Liver (tissue), 3 donors: ENCODE measurements at regions not wholly inside any gene's neighbourhood (a gene's known extent, or its start where the extent isn't known, plus 50 kb on each side); places are given as distances from the start of the nearest gene placed in this dataset.

Experiments
- EGR1 ChIP-seq, 2 donors: IDR thresholded peaks; 2 replicates each; pipeline ENCODE4 v1.6.1; 2016 to 2018; ENCODE audit warnings: antibody characterized with exemption in 2 of 2, low read depth in 2 of 2
- FOXA1 ChIP-seq: IDR thresholded peaks from 2 replicates; pipeline ENCODE4 v1.6.1; 2016; ENCODE audit warnings: antibody characterized with exemption
- GABPA ChIP-seq, 2 donors: IDR thresholded peaks in 1 of 2; conservative IDR thresholded peaks in 1 of 2; 2 replicates each; pipeline ENCODE4 v1.6.1; 2016; ENCODE audit warnings: antibody characterized with exemption in 2 of 2, mild to moderate bottlenecking in 1 of 2, moderate library complexity in 1 of 2
- HNF4G ChIP-seq: IDR thresholded peaks from 2 replicates; pipeline ENCODE4 v1.6.1; 2016; ENCODE audit warnings: antibody characterized with exemption
- JUND ChIP-seq, 2 donors: IDR thresholded peaks; 2 replicates each; pipeline ENCODE4 v1.6.1; 2016; ENCODE audit warnings: antibody characterized with exemption in 2 of 2
- MAX ChIP-seq: IDR thresholded peaks from 2 replicates; pipeline ENCODE4 v1.6.1; 2016; ENCODE audit warnings: antibody characterized with exemption
- NR2F2 ChIP-seq: IDR thresholded peaks from 2 replicates; pipeline ENCODE4 v1.6.1; 2016; ENCODE audit warnings: antibody characterized with exemption
- RAD21 ChIP-seq, 2 donors: IDR thresholded peaks; 2 replicates each; pipeline ENCODE4 v1.6.1; 2016; ENCODE audit warnings: antibody characterized with exemption in 2 of 2, mild to moderate bottlenecking in 2 of 2
- RXRA ChIP-seq, 2 donors: IDR thresholded peaks; 2 replicates each; pipeline ENCODE4 v1.6.1; 2017 to 2018; ENCODE audit warnings: antibody characterized with exemption in 2 of 2, mild to moderate bottlenecking in 1 of 2
- SP1 ChIP-seq: IDR thresholded peaks from 2 replicates; pipeline ENCODE4 v1.6.1; 2018; ENCODE audit warnings: antibody characterized with exemption, mild to moderate bottlenecking
- TAF1 ChIP-seq: conservative IDR thresholded peaks from 2 replicates; pipeline ENCODE4 v1.6.1; 2016; ENCODE audit warnings: antibody characterized with exemption, mild to moderate bottlenecking
- YY1 ChIP-seq: IDR thresholded peaks from 2 replicates; pipeline ENCODE4 v1.6.1; 2016; ENCODE audit warnings: antibody characterized with exemption, mild to moderate bottlenecking
- TF ChIP-seq, protein P1 (sequence below): fragments of 150-350 bp; IDR thresholded peaks from 2 replicates; pipeline ENCODE4 v1.5.1; 2017; ENCODE audit warnings: improper control_type of control experiment, low read depth, low read length; ENCODE audit not compliant: missing input control
- TF ChIP-seq, protein P2 (sequence below): IDR thresholded peaks from 2 replicates; pipeline ENCODE4 v1.6.1; 2016; ENCODE audit warnings: antibody characterized with exemption
- donor health status: healthy.
- donor health status: healthy.

DNA sequence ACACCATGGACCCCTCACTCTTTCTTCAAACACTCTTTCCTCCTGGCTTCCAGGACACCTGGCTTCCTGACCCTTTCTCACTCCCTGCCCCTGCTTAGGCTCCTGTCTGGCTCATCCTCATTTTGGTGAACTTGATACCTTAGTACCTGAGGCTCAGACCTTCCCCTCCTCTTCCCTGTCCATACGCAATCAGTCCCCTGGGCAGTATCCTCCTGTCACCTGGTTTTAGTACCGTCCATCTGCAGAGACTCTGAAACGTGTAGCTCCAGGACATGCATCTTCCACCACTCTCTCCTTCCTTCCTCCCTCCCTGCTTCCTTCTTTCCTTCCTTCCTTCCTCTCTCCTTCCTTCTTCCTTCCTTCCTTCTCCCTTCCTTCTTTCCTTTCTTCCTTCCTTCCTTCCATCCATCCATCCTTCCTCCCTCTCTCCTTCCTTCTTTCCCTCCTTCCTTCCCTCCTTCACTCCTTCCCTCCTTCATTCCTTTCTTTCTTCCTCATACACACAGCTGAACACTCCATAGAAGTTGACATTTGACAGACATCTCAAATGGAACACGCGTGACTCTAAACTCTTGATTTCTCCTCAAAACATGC lies 1488.6 kb downstream of the TBC1D22A start:
- TF ChIP-seq, protein P1, sequence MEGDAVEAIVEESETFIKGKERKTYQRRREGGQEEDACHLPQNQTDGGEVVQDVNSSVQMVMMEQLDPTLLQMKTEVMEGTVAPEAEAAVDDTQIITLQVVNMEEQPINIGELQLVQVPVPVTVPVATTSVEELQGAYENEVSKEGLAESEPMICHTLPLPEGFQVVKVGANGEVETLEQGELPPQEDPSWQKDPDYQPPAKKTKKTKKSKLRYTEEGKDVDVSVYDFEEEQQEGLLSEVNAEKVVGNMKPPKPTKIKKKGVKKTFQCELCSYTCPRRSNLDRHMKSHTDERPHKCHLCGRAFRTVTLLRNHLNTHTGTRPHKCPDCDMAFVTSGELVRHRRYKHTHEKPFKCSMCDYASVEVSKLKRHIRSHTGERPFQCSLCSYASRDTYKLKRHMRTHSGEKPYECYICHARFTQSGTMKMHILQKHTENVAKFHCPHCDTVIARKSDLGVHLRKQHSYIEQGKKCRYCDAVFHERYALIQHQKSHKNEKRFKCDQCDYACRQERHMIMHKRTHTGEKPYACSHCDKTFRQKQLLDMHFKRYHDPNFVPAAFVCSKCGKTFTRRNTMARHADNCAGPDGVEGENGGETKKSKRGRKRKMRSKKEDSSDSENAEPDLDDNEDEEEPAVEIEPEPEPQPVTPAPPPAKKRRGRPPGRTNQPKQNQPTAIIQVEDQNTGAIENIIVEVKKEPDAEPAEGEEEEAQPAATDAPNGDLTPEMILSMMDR, result no peak
- TF ChIP-seq JUND (IDR thresholded peaks at IDR 0.05) (no peak), TAF1 (no peak), NR2F2 (no peak), GABPA (IDR thresholded peaks at IDR 0.05 in 1 of 2, conservative IDR thresholded peaks at IDR 0.05 in 1 of 2) (no peak), RAD21 (IDR thresholded peaks at IDR 0.05) (no peak), RXRA (IDR thresholded peaks at IDR 0.05) (no peak), SP1 (no peak), FOXA1 (no peak), YY1 (no peak), HNF4G (no peak), MAX (no peak), EGR1 (IDR thresholded peaks at IDR 0.05; ENCODE audit: low read depth in 2 of 2) (no peak)
- TF ChIP-seq, protein P2, sequence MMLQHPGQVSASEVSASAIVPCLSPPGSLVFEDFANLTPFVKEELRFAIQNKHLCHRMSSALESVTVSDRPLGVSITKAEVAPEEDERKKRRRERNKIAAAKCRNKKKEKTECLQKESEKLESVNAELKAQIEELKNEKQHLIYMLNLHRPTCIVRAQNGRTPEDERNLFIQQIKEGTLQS, result no peak
